GM23338 (cell line): ENCODE measurements at regions not wholly inside any gene's neighbourhood (a gene's known extent, or its start where the extent isn't known, plus 50 kb on each side); places are given as distances from the start of the nearest gene placed in this dataset.

Source experiments
- ATAC-seq: fragments of 200-7000 bp; cut with Tn5 transposase; 3 replicates; pipeline ENCODE4 v1.9.1; 2020
- DNase-seq: peaks from one replicate; pipeline ENCODE4 v3.0.0-alpha.2; 2015; ENCODE audit warnings: low spot score
- H2AFZ ChIP-seq: fragments of 200-600 bp; sonication (generic); 2 replicates; pipeline ENCODE4 v1.8.0; 2016; ENCODE audit warnings: antibody characterized with exemption, mild to moderate bottlenecking, moderate library complexity
- H3F3A ChIP-seq: fragments of 200-600 bp; sonication (generic); replicated peaks from 2 replicates; pipeline ENCODE4 v1.8.0; 2017; ENCODE audit warnings: antibody characterized with exemption, mixed run types, low read depth
- H3K27ac ChIP-seq: fragments of 200-600 bp; sonication (generic); 2 replicates; pipeline ENCODE4 v1.6.1; 2016; ENCODE audit warnings: low read depth
- H3K27me3 ChIP-seq: fragments of 200-600 bp; sonication (generic); 2 replicates; pipeline ENCODE4 v1.8.0; 2016; ENCODE audit warnings: mild to moderate bottlenecking, mixed run types, moderate library complexity; ENCODE audit not compliant: insufficient read depth
- H3K36me3 ChIP-seq: fragments of 200-600 bp; sonication (generic); 2 replicates; pipeline ENCODE4 v1.8.0; 2016; ENCODE audit warnings: mild to moderate bottlenecking; ENCODE audit not compliant: insufficient read depth
- H3K4me1 ChIP-seq: fragments of 200-600 bp; sonication (generic); 2 replicates; pipeline ENCODE4 v1.8.0; 2016; ENCODE audit warnings: mild to moderate bottlenecking, moderate library complexity; ENCODE audit not compliant: insufficient read depth
- H3K4me2 ChIP-seq: fragments of 200-600 bp; sonication (generic); 2 replicates; pipeline ENCODE4 v1.7.1; 2017; ENCODE audit warnings: mixed run types
- H3K4me3 ChIP-seq: fragments of 200-600 bp; sonication (generic); 2 replicates; pipeline ENCODE4 v1.6.1; 2016; ENCODE audit warnings: mixed run types
- H3K79me2 ChIP-seq: fragments of 200-600 bp; sonication (generic); replicated peaks from 2 replicates; pipeline ENCODE4 v1.8.0; 2017; ENCODE audit warnings: mild to moderate bottlenecking; ENCODE audit not compliant: insufficient read depth
- H3K9me2 ChIP-seq: fragments of 200-600 bp; sonication (generic); 2 replicates; pipeline ENCODE4 v1.8.0; 2017; ENCODE audit not compliant: insufficient read depth
- H4K20me1 ChIP-seq: fragments of 200-600 bp; sonication (generic); replicated peaks from 2 replicates; pipeline ENCODE4 v1.8.0; 2017; ENCODE audit warnings: mild to moderate bottlenecking; ENCODE audit not compliant: insufficient read depth
- H3K27ac Mint-ChIP-seq: 2 replicates; pipeline ENCODE4 v1.8.0; 2020; ENCODE audit warnings: inconsistent platforms, mild to moderate bottlenecking, moderate library complexity, mixed read lengths
- H3K27me3 Mint-ChIP-seq: 3 replicates; pipeline ENCODE4 v1.8.0; 2022; ENCODE audit warnings: low read depth, mild to moderate bottlenecking, moderate library complexity, mixed read lengths, inconsistent platforms; ENCODE audit not compliant: insufficient read depth, poor library complexity
- H3K36me3 Mint-ChIP-seq: 3 replicates; pipeline ENCODE4 v1.8.0; 2021; ENCODE audit warnings: low read depth, mild to moderate bottlenecking, inconsistent platforms, moderate library complexity, mixed read lengths
- H3K4me1 Mint-ChIP-seq: 3 replicates; pipeline ENCODE4 v1.8.0; 2020; ENCODE audit warnings: mild to moderate bottlenecking, inconsistent platforms, mixed read lengths
- H3K4me3 Mint-ChIP-seq: 3 replicates; pipeline ENCODE4 v1.8.0; 2021; ENCODE audit warnings: moderate library complexity, mild to moderate bottlenecking, inconsistent platforms, mixed read lengths
- H3K9me3 Mint-ChIP-seq: 3 replicates; pipeline ENCODE4 v1.8.0; 2020; ENCODE audit warnings: moderate library complexity, mild to moderate bottlenecking, inconsistent platforms, mixed read lengths
- CREB1 ChIP-seq: fragments of 250-450 bp; sonication (Bioruptor Pico); IDR thresholded peaks from 2 replicates; pipeline ENCODE4 v1.5.0; 2020; ENCODE audit warnings: low read depth, mild to moderate bottlenecking, moderate library complexity
- ETS1 ChIP-seq: IDR thresholded peaks from 2 replicates; pipeline ENCODE4 v1.6.1; 2016; ENCODE audit warnings: antibody characterized with exemption
- NANOG ChIP-seq: IDR thresholded peaks from 2 replicates; pipeline ENCODE4 v1.6.1; 2016; ENCODE audit warnings: antibody characterized with exemption, borderline replicate concordance
- POLR2AphosphoS5 ChIP-seq: IDR thresholded peaks from 2 replicates; pipeline ENCODE4 v1.6.1; 2016; ENCODE audit warnings: antibody characterized with exemption, low read depth
- ZNF331 ChIP-seq: fragments of 250-450 bp; sonication (Bioruptor Pico); IDR thresholded peaks from 2 replicates; pipeline ENCODE4 v1.5.0; 2020; ENCODE audit warnings: low read depth, mild to moderate bottlenecking, moderate library complexity
- ZNF462 ChIP-seq: fragments of 250-450 bp; sonication (Bioruptor Pico); IDR thresholded peaks from 2 replicates; pipeline ENCODE4 v1.5.0; 2020; ENCODE audit warnings: mild to moderate bottlenecking, moderate library complexity

- TF ChIP-seq ZNF462 (no peak), CREB1 (no peak)
Measured at GRCh38 chr1:96034006-96034405, 687.6 kb upstream of the PTBP2 start (continued).

GRCh38 chr1:96036763-96037162 is 684.8 kb upstream of the PTBP2 start:
- H3K27ac ChIP-seq: no peak overlapping the region
- no peaks in the 10 kb centered on the region for H4K20me1 ChIP-seq
- Mint-ChIP-seq H3K4me1 (peaks cover 13% of the 10 kb centered on the region; the same call in 2 of the 3 replicates), H3K36me3 (no peaks in the 10 kb centered on the region), H3K27me3 (no peaks in the 10 kb centered on the region), H3K9me3 (no peaks in the 10 kb centered on the region), H3K27ac (no peak overlapping the region), H3K4me3 (no peak overlapping the region)
- no peaks in the 10 kb centered on the region for H3K36me3 ChIP-seq
- peak overlapping the region; percentile 10; the same call in 1 of the 2 replicates for H2AFZ ChIP-seq
- TF ChIP-seq NANOG (no peak), ETS1 (no peak), ZNF331 (no peak), POLR2AphosphoS5 (no peak)
- H3K79me2 ChIP-seq: no peaks in the 10 kb centered on the region
- no peak for DNase-seq
- H3K4me2 ChIP-seq: no peak overlapping the region
- H3K27me3 ChIP-seq: no peaks in the 10 kb centered on the region
- peaks cover 6% of the 10 kb centered on the region; the same call in 1 of the 2 replicates for H3K4me1 ChIP-seq
- 0 out of 2 replicates have a peak, but pooled peaks cover 10% of the 10 kb centered on the region for H3K9me2 ChIP-seq
- no peaks in the 10 kb centered on the region for H3F3A ChIP-seq
- no peak overlapping the region for H3K4me3 ChIP-seq
- ATAC-seq: no peak
